ENCODE measurements at regions not wholly inside any gene's neighbourhood (a gene's known extent, or its start where the extent isn't known, plus 50 kb on each side); places are given as distances from the start of the nearest gene placed in this dataset.

DNA sequence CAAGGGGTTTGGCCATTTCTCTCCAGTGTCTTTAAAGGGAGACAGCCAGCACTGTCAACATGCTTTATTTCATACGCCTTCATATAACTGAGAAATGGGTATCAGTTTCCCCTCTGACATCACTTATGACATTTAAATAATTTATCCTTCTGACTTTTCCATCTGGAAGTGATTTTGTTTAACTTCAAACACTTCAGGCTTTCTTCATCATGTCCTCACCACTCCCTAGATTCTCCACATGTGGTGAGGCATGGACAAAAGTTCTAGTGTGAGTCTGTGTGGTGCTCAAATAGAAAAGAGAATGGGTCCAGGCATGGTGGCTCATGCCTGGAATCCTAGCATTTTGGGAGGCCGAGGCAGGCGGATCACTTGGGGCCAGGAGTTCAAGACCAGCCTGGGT is 158.6 kb downstream of the TXNL1 start:
- Mint-ChIP-seq H3K27ac (no peak overlapping the region), H3K9me3 (no peaks in the 10 kb centered on the region), H3K36me3 (ENCODE audit: low read depth) (no peaks in the 10 kb centered on the region), H3K4me1 (no peaks in the 10 kb centered on the region), H3K4me3 (no peak overlapping the region), H3K27me3 (ENCODE audit: low read depth) (peaks cover 3% of the 10 kb centered on the region)
- no peak for TF ChIP-seq CTCF (IDR thresholded peaks at IDR 0.05; ENCODE audit: unreplicated experiment in 3 of 3)

GRCh38 chr18:56475250-56475649 is 163.1 kb downstream of the TXNL1 start:
- no peak for TF ChIP-seq CTCF (IDR thresholded peaks at IDR 0.05; ENCODE audit: unreplicated experiment in 3 of 3)
- Mint-ChIP-seq H3K4me1 (peaks cover 4% of the 10 kb centered on the region), H3K9me3 (peaks cover 4% of the 10 kb centered on the region), H3K4me3 (no peak overlapping the region), H3K36me3 (ENCODE audit: low read depth) (no peaks in the 10 kb centered on the region), H3K27ac (no peak overlapping the region), H3K27me3 (ENCODE audit: low read depth) (no peaks in the 10 kb centered on the region)

DNA sequence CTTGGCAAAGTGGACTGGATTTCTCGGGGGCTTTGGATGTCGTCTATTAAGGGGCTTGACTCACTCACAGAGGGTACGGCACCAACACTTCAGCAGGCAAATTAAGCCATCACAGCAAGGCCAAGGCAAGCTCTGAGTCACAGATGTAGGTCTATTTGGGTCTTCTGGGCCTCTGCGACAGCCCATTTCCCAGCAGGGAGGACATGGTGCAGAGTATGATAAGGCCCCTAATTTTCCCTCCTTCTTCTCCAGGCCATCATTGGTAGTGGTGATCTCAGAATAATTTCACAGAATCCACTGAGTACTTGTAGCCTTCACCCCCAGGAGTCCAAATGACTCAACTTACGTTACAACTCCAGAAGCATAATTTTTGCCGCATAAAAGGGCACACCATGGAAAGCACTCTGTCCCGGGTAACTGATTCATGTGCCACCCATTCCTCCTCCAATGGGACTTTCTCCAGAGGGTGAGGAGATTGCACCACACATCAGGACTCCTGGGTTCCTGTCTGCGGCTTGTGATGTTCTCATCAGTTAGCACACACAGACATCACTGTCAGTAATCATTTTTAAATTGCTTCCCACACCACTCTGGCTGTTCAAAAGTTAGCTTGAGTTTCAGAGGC is 164.9 kb downstream of the TXNL1 start:
- Mint-ChIP-seq H3K36me3 (ENCODE audit: low read depth) (no peaks in the 10 kb centered on the region), H3K27me3 (ENCODE audit: low read depth) (no peaks in the 10 kb centered on the region), H3K4me1 (peaks cover 4% of the 10 kb centered on the region), H3K9me3 (peaks cover 4% of the 10 kb centered on the region), H3K4me3 (no peak overlapping the region), H3K27ac (no peak overlapping the region)
- TF ChIP-seq CTCF (IDR thresholded peaks at IDR 0.05; ENCODE audit: unreplicated experiment in 3 of 3): no peak

GRCh38 chr18:56470406-56471351 is 167.7 kb downstream of the TXNL1 start:
- Mint-ChIP-seq H3K4me1 (peaks cover 4% of the 10 kb centered on the region), H3K27me3 (ENCODE audit: low read depth) (no peaks in the 10 kb centered on the region), H3K4me3 (no peak overlapping the region), H3K36me3 (ENCODE audit: low read depth) (no peaks in the 10 kb centered on the region), H3K9me3 (peaks cover 9% of the 10 kb centered on the region), H3K27ac (no peak overlapping the region)
- TF ChIP-seq CTCF (IDR thresholded peaks at IDR 0.05; ENCODE audit: unreplicated experiment in 3 of 3): no peak

GRCh38 chr18:56469582-56469981 is 168.8 kb downstream of the TXNL1 start:
- Mint-ChIP-seq H3K27ac (no peak overlapping the region), H3K4me1 (peaks cover 4% of the 10 kb centered on the region), H3K27me3 (ENCODE audit: low read depth) (no peaks in the 10 kb centered on the region), H3K4me3 (no peak overlapping the region), H3K9me3 (peaks cover 19% of the 10 kb centered on the region), H3K36me3 (ENCODE audit: low read depth) (no peaks in the 10 kb centered on the region)
- no peak for TF ChIP-seq CTCF (IDR thresholded peaks at IDR 0.05; ENCODE audit: unreplicated experiment in 3 of 3)

Data from nephron (organoid).